ENCODE measurements at regions not wholly inside any gene's neighbourhood (a gene's known extent, or its start where the extent isn't known, plus 50 kb on each side); places are given as distances from the start of the nearest gene placed in this dataset.

- Histone ChIP-seq H3K4me1 (ENCODE audit: control insufficient read depth, insufficient read depth, low read length) (no peaks in the 10 kb centered on the region), H3K9me3 (ENCODE audit: control insufficient read depth, insufficient read depth, low read depth, low read length) (no peaks in the 10 kb centered on the region), H3K4me3 (ENCODE audit: low read depth, low read length) (no peak overlapping the region), H3K36me3 (ENCODE audit: control insufficient read depth in 2 of 2, insufficient read depth in 1 of 2, low read length in 2 of 2) (no peaks in the 10 kb centered on the region), H3K27ac (ENCODE audit: extremely low read depth, low read depth, low read length) (no peak overlapping the region)
- TF ChIP-seq ELK4 (IDR thresholded peaks at IDR 0.05; ENCODE audit: borderline replicate concordance, low read depth, low read length) (no peak), KLF9 (tag by site-specific recombination; IDR thresholded peaks at IDR 0.05; ENCODE audit: low read depth) (no peak), ZNF843 (tag by site-specific recombination; IDR thresholded peaks at IDR 0.05) (no peak)
- ChIA-PET CTCF (no interaction called here), POLR2A (no interaction called here)
These were observed 549.9 kb downstream of the ETNK1 start for GRCh38 chr12:23174917-23175316.

GRCh38 chr12:23185346-23185745 is 560.4 kb downstream of the ETNK1 start:
- ChIA-PET CTCF (interaction anchor here (0.6 kb wide), 1 partner anchor 77 kb away, joined by 3 read pairs; no protein-coding TSS in a partner anchor), POLR2A (no interaction called here)
- no peaks in the 10 kb centered on the region for H3K9me3 ChIP-seq (ENCODE audit: control insufficient read depth, insufficient read depth, low read depth, low read length)

More at GRCh38 chr12:23185346-23185745, 560.4 kb downstream of the ETNK1 start:
- H3K4me1 ChIP-seq (ENCODE audit: control insufficient read depth, insufficient read depth, low read length), result no peaks in the 10 kb centered on the region
- no peak overlapping the region for H3K4me3 ChIP-seq (ENCODE audit: low read depth, low read length)
- TF ChIP-seq ZNF404 (tag by site-specific recombination; IDR thresholded peaks at IDR 0.05) (no peak), ZNF510 (tag by site-specific recombination; IDR thresholded peaks at IDR 0.05; ENCODE audit: insufficient replicate concordance) (no peak), ZNF544 (tag by site-specific recombination; IDR thresholded peaks at IDR 0.05) (no peak), KLF17 (tag by site-specific recombination; IDR thresholded peaks at IDR 0.05) (no peak), SP7 (tag by site-specific recombination; IDR thresholded peaks at IDR 0.05) (no peak), SP2 (tag by site-specific recombination; IDR thresholded peaks at IDR 0.05) (no peak), ZNF513 (tag by site-specific recombination; IDR thresholded peaks at IDR 0.05) (no peak), ZNF266 (tag by site-specific recombination; IDR thresholded peaks at IDR 0.05; ENCODE audit: low read depth) (no peak), ZNF324 (tag by site-specific recombination; IDR thresholded peaks at IDR 0.05) (no peak), ZBTB7A (tag by site-specific recombination; IDR thresholded peaks at IDR 0.05; ENCODE audit: low read depth) (no peak), ZNF747 (tag by site-specific recombination; IDR thresholded peaks at IDR 0.05) (no peak), TRIM28 (IDR thresholded peaks at IDR 0.05; ENCODE audit: borderline replicate concordance, low read length) (no peak), ZNF670 (tag by site-specific recombination; IDR thresholded peaks at IDR 0.05; ENCODE audit: low read depth) (no peak), REST (tag by site-specific recombination; IDR thresholded peaks at IDR 0.05) (no peak), ZNF555 (tag by site-specific recombination; conservative IDR thresholded peaks at IDR 0.05) (no peak)
- H3K36me3 ChIP-seq (ENCODE audit: control insufficient read depth in 2 of 2, insufficient read depth in 1 of 2, low read length in 2 of 2), result no peaks in the 10 kb centered on the region
- no peak overlapping the region for H3K27ac ChIP-seq (ENCODE audit: extremely low read depth, low read depth, low read length)
